GM19035 (cell line): ENCODE measurements at regions not wholly inside any gene's neighbourhood (a gene's known extent, or its start where the extent isn't known, plus 50 kb on each side); places are given as distances from the start of the nearest gene placed in this dataset.

Experiments used
- ATAC-seq: cut with Tn5 transposase; IDR thresholded peaks from one replicate; pipeline ENCODE4 v1.9.1; 2021; ENCODE audit not compliant: unreplicated experiment

DNA sequence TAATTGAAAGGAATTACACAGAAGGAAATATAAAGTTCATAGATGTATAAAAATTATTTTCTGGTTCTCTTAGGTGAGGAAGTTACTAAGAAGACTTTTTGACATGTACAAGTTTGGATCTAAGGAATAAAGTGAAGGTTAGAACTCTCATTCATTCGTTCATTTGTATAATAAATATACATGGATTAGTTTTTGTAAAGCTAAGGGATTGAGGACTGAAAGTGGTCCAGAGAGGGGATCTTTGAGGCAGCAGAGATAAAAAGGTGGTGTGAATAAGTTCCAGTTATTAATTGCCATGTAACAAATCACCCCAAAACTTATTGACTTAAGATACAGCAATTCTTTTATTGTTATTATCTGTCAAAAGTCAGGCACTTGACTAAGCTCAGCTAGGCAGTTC lies 110.1 kb upstream of the CELF4 start:
- ATAC-seq = no peak

- ATAC-seq = no peak
Measured at GRCh38 chr18:37674570-37674969, 109.0 kb upstream of the CELF4 start.

DNA sequence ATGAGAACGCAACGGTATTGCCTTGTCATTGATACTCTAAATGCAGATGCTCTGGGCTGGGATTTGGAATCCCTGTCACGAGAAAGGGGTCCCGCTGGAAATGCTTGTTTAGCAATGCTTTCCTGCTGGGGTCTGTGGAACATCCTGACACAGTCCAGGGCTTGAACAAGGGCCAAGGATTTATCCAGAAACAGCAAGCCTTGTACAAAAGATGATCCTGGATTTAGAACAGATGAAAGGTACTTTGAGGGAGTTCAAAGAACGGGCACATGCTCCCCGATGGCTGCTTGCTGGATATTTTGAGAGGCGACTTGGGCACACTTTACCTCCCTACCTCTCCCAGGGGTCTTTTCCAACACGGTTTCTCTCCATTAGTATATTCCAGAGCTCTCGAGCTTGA lies 108.1 kb upstream of the CELF4 start:
- no peak for ATAC-seq

- ATAC-seq = no peak
Measured at GRCh38 chr18:37672932-37673595, 107.5 kb upstream of the CELF4 start.

- ATAC-seq = no peak
Measured at GRCh38 chr18:37672001-37672400, 106.4 kb upstream of the CELF4 start.

- ATAC-seq = no peak
Measured at GRCh38 chr18:37671530-37671929, 105.9 kb upstream of the CELF4 start.

DNA sequence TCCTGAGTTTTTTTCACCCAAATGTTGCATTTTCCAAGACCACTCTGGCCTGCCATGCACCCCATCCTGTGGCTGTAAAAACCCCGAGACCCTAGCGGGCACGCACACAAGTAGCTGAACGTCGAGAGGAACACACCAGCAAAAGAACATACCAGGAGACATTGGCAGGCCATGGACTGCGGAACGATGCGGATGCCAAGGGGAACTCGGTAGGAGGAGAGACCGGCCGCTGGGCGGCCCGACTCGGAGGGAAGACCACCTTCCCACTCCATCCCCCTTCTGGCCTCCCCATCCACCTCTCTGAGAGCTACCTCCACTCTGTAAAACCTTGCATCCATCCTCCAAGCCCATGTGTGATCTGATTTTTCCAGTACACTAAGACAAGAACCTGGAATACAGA lies 105.5 kb upstream of the CELF4 start:
- no peak for ATAC-seq

DNA sequence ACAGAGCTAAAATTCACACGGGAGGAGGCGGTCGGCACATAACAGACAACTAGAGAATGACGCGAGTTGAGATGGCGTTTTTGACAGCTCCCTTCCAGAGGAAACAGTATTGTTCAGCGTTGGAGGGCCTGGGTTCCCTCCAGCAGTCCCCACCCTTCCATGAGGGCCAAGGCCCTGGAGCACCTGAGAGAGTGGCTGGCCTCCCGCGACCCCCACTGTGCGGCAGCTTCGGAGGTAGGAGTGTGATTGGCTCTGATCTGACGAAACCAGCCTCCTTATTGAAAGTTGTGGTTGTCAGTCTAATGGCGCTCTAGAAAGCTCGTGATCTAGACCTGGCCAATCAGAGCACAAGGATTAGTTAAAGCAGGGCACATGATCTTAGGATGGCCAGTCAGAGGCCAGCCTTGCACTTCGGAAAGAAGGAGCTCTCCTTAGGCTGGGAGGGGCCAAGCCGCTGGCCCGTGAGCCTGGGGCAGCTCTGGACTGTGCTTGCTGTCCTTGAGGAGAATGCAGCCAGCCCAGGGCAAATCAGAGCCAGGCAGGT lies 104.5 kb upstream of the CELF4 start:
- ATAC-seq = no peak

GRCh38 chr18:37668971-37669747 lies 103.6 kb upstream of the CELF4 start:
- ATAC-seq = no peak

- no peak for ATAC-seq
Measured at GRCh38 chr18:37667836-37668235, 102.2 kb upstream of the CELF4 start.

- no peak for ATAC-seq
Measured at GRCh38 chr18:37666991-37667390, 101.4 kb upstream of the CELF4 start.

DNA sequence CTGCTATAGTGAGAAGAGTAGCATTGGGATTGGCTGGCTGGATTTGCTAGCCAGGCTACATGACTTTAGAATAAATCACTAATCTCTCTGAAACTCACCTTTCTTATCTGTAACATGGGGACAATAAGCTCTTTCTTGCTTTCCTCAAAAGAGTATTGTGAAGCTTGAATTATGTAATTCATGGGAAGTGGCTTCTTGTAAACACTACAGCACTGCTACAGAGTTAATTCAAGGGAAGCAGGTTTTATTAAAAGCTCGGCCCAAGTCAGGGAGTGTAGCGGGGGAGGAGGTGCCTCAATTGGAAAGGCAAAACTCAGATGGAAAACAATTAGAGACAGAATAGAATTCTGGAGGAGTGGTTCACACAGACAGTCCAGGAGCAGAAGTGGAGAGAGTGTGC lies 100.9 kb upstream of the CELF4 start:
- ATAC-seq = no peak

DNA sequence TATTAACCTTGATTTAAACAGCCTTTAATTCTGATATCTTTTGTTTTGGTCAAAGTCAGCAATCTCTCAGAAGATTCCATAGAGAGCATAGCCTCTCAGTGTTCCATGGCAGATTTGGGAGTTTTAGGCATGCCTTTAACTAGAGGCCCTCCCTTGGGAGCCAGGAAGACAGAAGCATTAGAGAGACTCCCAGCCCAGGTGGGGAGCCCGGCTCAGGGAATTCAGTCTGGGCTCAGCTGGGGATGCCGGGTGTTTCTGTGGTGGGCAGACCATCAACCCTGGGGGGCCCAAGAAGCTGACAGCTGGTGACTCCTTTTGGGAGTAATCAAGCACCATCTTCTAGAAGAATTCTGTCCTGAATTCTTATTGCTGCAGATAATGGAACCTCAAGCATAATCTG lies 99.7 kb upstream of the CELF4 start:
- no peak for ATAC-seq

GRCh38 chr18:37663446-37663845 lies 97.8 kb upstream of the CELF4 start:
- no peak for ATAC-seq

GRCh38 chr18:37662546-37663339 lies 97.1 kb upstream of the CELF4 start:
- ATAC-seq = no peak

DNA sequence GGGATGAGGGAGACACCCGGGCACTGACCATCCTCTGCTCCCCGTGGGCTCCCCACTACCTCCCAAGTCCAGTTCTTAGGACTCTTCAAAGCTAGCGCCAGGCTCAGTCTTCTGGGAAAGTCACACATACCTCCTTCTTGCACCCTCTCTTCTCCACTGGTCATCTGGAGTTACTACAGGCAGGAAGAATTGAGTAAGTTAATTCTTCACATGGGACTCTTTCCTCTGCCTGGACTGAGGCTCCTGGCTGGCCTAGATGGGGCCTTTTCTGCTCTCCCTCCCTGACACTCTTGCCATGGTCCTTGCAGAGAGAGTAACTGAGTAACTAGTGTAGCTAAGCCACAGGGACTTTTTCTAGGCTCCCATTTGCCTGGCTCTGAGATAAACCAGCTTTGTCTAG lies 96.5 kb upstream of the CELF4 start:
- ATAC-seq = no peak

GRCh38 chr18:37661478-37661877 lies 95.9 kb upstream of the CELF4 start:
- no peak for ATAC-seq

DNA sequence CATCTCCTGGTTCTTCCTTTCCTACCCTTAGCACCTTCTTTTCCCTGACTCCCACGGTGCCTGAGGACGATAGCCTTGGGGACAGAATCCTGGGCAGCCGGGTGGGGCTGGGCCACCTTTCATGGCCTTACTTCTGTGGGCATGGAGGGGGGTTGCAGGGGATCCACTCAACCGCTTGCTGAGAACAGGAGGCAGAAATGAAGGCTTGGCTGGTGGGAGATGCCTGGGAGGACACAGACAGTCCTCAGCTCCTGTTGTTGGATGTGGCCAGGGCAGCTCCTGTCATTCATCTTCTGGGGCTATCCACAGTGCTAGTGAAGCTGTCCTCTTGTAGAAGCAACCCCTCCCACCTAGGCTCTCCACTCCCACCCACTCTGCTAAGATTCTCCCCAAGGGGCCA lies 95.5 kb upstream of the CELF4 start:
- ATAC-seq = no peak

DNA sequence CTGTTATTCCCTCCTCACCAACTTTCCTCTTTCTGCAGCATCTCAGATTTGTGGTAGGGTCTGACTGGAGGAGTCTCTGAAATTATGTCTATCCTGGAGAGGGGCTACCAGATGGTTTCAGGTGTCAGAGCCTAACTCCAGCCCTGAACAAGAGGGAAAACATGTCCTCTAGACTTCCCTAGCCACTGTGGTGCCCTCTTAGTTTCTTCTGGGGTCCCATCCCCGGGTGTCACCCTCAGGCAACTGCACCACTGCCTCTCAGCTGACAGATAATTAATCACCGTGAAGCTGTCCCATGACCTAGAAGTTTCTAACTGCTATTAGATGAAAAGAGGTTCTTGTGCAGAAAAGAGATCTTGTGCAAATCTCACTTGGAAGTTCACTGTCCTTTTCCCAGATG lies 95.1 kb upstream of the CELF4 start:
- ATAC-seq = no peak

DNA sequence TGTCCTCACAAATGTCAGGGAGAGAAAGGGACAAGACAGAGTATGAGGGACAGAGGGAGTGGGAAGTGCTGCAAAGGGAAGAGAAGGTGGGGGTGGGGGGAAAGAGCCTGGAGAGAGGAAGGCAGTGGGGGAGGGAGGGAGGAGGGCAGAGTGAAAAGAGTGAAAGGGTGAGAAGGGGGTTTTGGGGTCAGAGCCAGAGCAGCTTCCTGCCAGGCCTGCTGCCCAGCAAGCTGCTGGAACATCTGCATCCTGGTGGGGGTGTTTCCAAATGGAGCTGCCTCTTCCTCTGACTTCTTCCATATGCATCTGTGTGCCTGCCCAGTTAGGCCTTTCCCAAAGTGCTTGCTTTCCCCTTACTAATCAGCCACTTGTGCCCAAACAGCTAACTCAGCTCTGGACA lies 94.3 kb upstream of the CELF4 start:
- no peak for ATAC-seq

DNA sequence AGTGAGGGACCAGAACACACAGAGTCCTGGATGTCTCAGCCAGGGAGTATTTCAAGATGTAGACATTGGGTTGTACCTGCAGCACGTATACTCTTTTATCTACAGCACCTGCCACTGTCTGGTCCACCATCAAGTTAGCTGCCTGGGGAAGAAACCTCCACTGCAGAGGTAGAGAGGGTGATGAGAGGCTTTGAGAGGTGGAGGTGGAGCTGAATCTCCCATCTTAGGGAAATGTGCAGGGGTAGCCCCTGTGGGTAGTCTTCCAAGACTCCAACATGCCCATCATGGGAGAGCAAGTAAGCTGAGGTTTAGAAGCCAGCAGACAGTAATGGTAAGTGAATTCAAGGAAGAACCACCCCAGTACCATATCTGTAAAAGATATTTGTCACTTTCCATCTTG lies 93.3 kb upstream of the CELF4 start:
- no peak for ATAC-seq

DNA sequence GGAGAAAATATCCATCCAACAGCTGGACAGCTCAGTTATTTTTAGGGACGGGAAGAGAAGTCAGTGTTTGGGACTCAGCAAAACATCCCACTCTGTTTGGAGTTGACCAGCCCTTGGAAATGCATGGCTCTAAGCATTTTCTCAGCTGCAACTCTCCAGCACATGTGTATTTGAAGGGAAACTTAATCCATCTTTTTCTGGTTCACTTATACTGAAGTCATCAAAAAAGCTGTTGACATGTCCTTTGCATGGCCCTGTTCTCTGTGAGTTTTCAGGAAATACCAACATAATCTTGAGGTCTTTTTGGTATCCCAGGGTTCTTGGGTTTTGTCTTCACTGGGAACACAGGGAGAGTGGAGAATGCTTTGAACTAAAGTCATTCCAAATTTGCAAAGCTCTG lies 91.9 kb upstream of the CELF4 start:
- no peak for ATAC-seq
